CD4-positive, alpha-beta T cell (primary cell): ENCODE measurements at regions not wholly inside any gene's neighbourhood (a gene's known extent, or its start where the extent isn't known, plus 50 kb on each side); places are given as distances from the start of the nearest gene placed in this dataset.

ENCODE experiments used
- ATAC-seq: fragments of 200-7000 bp; cut with Tn5 transposase; one replicate; pipeline ENCODE4 v1.10.0; 2022; ENCODE audit warnings: mild to moderate bottlenecking; ENCODE audit not compliant: poor library complexity
- CTCF ChIA-PET: fragments of 350-600 bp; sonication (Branson Sonifier 250); formaldehyde crosslinking; loops from one replicate; lab custom pipeline; 2021; ENCODE audit warnings: antibody characterized with exemption, inconsistent platforms; lab: Charles Lee
- POLR2A ChIA-PET: fragments of 350-600 bp; sonication (Branson Sonifier 250); formaldehyde crosslinking; loops from one replicate; lab custom pipeline; 2021; ENCODE audit warnings: antibody characterized with exemption, inconsistent platforms; lab: Charles Lee
- DNase-seq, 14 experiments: peaks; one replicate each; pipeline ENCODE4 v3.0.0-alpha.2; 2013 to 2020; ENCODE audit warnings: mixed read lengths in 2 of 14
- H3K27ac ChIP-seq, 2 donors: one replicate each; pipeline versions ENCODE4 v1.5.1 to v1.7.0; 2013; ENCODE audit warnings: low read length in 2 of 2, low read depth in 1 of 2, mild to moderate bottlenecking in 1 of 2
- H3K27me3 ChIP-seq, 2 experiments: 1 replicate in 1 of 2; 2 replicates in 1 of 2; pipeline versions ENCODE4 v1.6.1 to v1.7.0; 2013; ENCODE audit warnings: low read length in 2 of 2, control low read depth in 1 of 2, mild to moderate bottlenecking in 1 of 2, moderate library complexity in 1 of 2; ENCODE audit not compliant: insufficient read depth in 2 of 2, control insufficient read depth in 1 of 2
- H3K36me3 ChIP-seq: one replicate; pipeline ENCODE4 v1.6.1; 2013; ENCODE audit warnings: low read length, control low read depth; ENCODE audit not compliant: insufficient read depth
- H3K4me1 ChIP-seq: one replicate; pipeline ENCODE4 v1.6.1; 2013; ENCODE audit warnings: low read length, control low read depth; ENCODE audit not compliant: insufficient read depth
- H3K4me3 ChIP-seq: one replicate; pipeline ENCODE4 v1.5.1; 2013; ENCODE audit warnings: mild to moderate bottlenecking, low read length, moderate library complexity
- H3K9me3 ChIP-seq, 2 experiments: 1 replicate in 1 of 2; 2 replicates in 1 of 2; pipeline versions ENCODE4 v1.6.1 to v1.7.0; 2013; ENCODE audit warnings: low read length in 2 of 2, mild to moderate bottlenecking in 2 of 2, control low read depth in 1 of 2, moderate library complexity in 1 of 2; ENCODE audit not compliant: control insufficient read depth in 1 of 2, insufficient read depth in 1 of 2
- H3K27ac Mint-ChIP-seq: one replicate; pipeline ENCODE4 v1.8.0; 2020; ENCODE audit warnings: mixed read lengths
- H3K27me3 Mint-ChIP-seq: one replicate; pipeline ENCODE4 v1.8.0; 2021; ENCODE audit warnings: mixed read lengths
- H3K36me3 Mint-ChIP-seq: one replicate; pipeline ENCODE4 v1.8.0; 2021; ENCODE audit warnings: low read depth, mixed read lengths
- H3K4me1 Mint-ChIP-seq: one replicate; pipeline ENCODE4 v1.8.0; 2021; ENCODE audit warnings: low read depth, mixed read lengths
- H3K4me3 Mint-ChIP-seq: one replicate; pipeline ENCODE4 v1.8.0; 2020; ENCODE audit warnings: mild to moderate bottlenecking, mixed read lengths
- H3K9me3 Mint-ChIP-seq: one replicate; pipeline ENCODE4 v1.8.0; 2020; ENCODE audit warnings: mixed read lengths
- CTCF ChIP-seq: fragments of 200-600 bp; IDR thresholded peaks from one replicate; pipeline ENCODE4 v1.8.0; 2022; ENCODE audit warnings: antibody characterized with exemption, mild to moderate bottlenecking
- intact Hi-C, 2 experiments: fragments of 100-400 bp; cut with DNase I in 1 of 2; cut with micrococcal nuclease in 1 of 2; formaldehyde crosslinking; loops; one replicate each; pipeline versions ENCODE4 v1.15.1 to v1.9.0; 2023 to 2025; cut with DNase I, micrococcal nuclease

GRCh38 chrX:115901241-115901640 lies 269.3 kb upstream of the AGTR2 start:
- no peak for TF ChIP-seq CTCF
- Histone ChIP-seq H3K4me1 (no peaks in the 10 kb centered on the region), H3K4me3 (no peak overlapping the region), H3K27me3 (no peaks in the 10 kb centered on the region), H3K27ac (no peak overlapping the region), H3K36me3 (no peaks in the 10 kb centered on the region), H3K9me3 (peaks cover 0 to 33% of the 10 kb centered on the region in 2 experiments)
- no peak for DNase-seq
- Mint-ChIP-seq H3K27ac (no peak overlapping the region), H3K4me1 (no peaks in the 10 kb centered on the region), H3K27me3 (no peaks in the 10 kb centered on the region), H3K4me3 (no peak overlapping the region), H3K36me3 (no peaks in the 10 kb centered on the region), H3K9me3 (no peaks in the 10 kb centered on the region)
- ATAC-seq = no peak
- ChIA-PET POLR2A (no interaction called here), CTCF (no interaction called here)
- intact Hi-C loops = no loop called here

GRCh38 chrX:115902995-115903394 lies 267.5 kb upstream of the AGTR2 start:
- Mint-ChIP-seq H3K27me3 (no peaks in the 10 kb centered on the region), H3K27ac (no peak overlapping the region), H3K36me3 (no peaks in the 10 kb centered on the region), H3K4me3 (no peak overlapping the region), H3K9me3 (no peaks in the 10 kb centered on the region), H3K4me1 (no peaks in the 10 kb centered on the region)
- ATAC-seq = no peak
- Histone ChIP-seq H3K4me3 (no peak overlapping the region), H3K27me3 (no peaks in the 10 kb centered on the region), H3K4me1 (no peaks in the 10 kb centered on the region), H3K9me3 (peaks cover 0 to 31% of the 10 kb centered on the region in 2 experiments), H3K36me3 (no peaks in the 10 kb centered on the region), H3K27ac (no peak overlapping the region)
- TF ChIP-seq CTCF = no peak
- POLR2A ChIA-PET = no interaction called here
- CTCF ChIA-PET = no interaction called here
- intact Hi-C loops = no loop called here
- no peak for DNase-seq

GRCh38 chrX:115906276-115906675 lies 264.3 kb upstream of the AGTR2 start:
- Histone ChIP-seq H3K27ac (no peak overlapping the region), H3K36me3 (no peaks in the 10 kb centered on the region), H3K27me3 (no peaks in the 10 kb centered on the region), H3K4me3 (no peak overlapping the region), H3K4me1 (no peaks in the 10 kb centered on the region), H3K9me3 (peaks cover 0 to 16% of the 10 kb centered on the region in 2 experiments)
- H3K4me3 Mint-ChIP-seq = no peak overlapping the region
- no peaks in the 10 kb centered on the region for H3K27me3 Mint-ChIP-seq
- H3K9me3 Mint-ChIP-seq = no peaks in the 10 kb centered on the region
- no peaks in the 10 kb centered on the region for H3K36me3 Mint-ChIP-seq
- no peak for ATAC-seq
- H3K4me1 Mint-ChIP-seq = no peaks in the 10 kb centered on the region
- no peak overlapping the region for H3K27ac Mint-ChIP-seq
- no peak for DNase-seq
- ChIA-PET CTCF (no interaction called here), POLR2A (no interaction called here)
- TF ChIP-seq CTCF = no peak
- intact Hi-C loops = no loop called here
